ENCODE measurements at regions not wholly inside any gene's neighbourhood (a gene's known extent, or its start where the extent isn't known, plus 50 kb on each side); places are given as distances from the start of the nearest gene placed in this dataset.

DNA sequence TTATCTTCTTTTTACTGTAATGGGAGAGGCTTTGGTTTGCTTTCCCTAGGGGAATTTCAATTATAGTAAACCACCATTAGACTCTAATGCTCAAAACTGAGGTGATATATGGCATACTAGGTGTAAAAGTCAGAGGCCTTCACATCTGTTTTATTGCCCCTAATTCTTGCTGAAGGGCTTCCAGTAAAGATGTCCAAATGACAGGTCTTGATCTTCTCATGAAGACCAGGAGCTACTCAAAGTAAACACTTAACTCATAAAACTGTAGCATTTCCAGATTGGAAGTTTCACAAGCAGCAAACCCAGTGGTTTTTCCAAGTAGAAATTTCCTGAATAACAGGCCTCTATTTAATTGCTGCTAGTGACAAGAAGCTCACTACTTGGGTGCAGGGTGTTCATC, 286.8 kb downstream of the RBM43 start:
- no peak for DNase-seq (ENCODE audit: low read depth)
- no peak overlapping the region for H3K4me3 ChIP-seq (ENCODE audit: low read depth, low read length)
- TF ChIP-seq CTCF (IDR thresholded peaks at IDR 0.05; ENCODE audit: low read depth, low read length), result no peak
- no peak for TF ChIP-seq MYC (IDR thresholded peaks at IDR 0.05; ENCODE audit: low read depth, low read length)
- TF ChIP-seq POLR2A (IDR thresholded peaks at IDR 0.05; ENCODE audit: extremely low read depth, insufficient read length), result no peak
- no peak for TF ChIP-seq MAX (IDR thresholded peaks at IDR 0.05; ENCODE audit: low read depth, low read length)

- no peak overlapping the region for H3K4me3 ChIP-seq (ENCODE audit: low read depth, low read length)
- DNase-seq (ENCODE audit: low read depth), result no peak
- no peak for TF ChIP-seq POLR2A (IDR thresholded peaks at IDR 0.05; ENCODE audit: extremely low read depth, insufficient read length)
- TF ChIP-seq MYC (IDR thresholded peaks at IDR 0.05; ENCODE audit: low read depth, low read length), result no peak
- TF ChIP-seq CTCF (IDR thresholded peaks at IDR 0.05; ENCODE audit: low read depth, low read length), result no peak
- no peak for TF ChIP-seq MAX (IDR thresholded peaks at IDR 0.05; ENCODE audit: low read depth, low read length)
Measured at GRCh38 chr2:150974234-150974633, 287.4 kb downstream of the RBM43 start.

DNA sequence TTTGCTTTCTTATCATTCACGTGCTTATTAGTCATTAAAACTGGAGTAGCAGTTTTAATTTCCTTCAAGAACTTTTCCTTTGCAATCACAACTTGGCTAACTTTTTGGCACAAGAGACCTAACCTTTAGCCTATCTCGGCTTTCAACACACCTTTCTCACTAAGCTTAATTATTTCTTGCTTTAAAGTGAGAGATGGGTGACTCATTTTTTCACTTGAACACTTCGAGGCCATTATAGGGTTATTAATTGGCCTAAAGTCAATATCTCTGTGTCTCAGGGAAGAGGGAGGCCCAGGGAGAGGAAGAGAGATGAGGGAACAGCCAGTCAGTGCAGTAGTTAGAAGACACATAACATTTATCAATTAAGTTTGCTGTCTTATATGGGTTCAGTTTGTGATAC, 289.8 kb downstream of the RBM43 start:
- DNase-seq (ENCODE audit: low read depth), result no peak
- no peak for TF ChIP-seq POLR2A (IDR thresholded peaks at IDR 0.05; ENCODE audit: extremely low read depth, insufficient read length)
- no peak overlapping the region for H3K4me3 ChIP-seq (ENCODE audit: low read depth, low read length)

- no peak for TF ChIP-seq CTCF (IDR thresholded peaks at IDR 0.05; ENCODE audit: low read depth, low read length)
- no peak for TF ChIP-seq POLR2A (IDR thresholded peaks at IDR 0.05; ENCODE audit: extremely low read depth, insufficient read length)
- TF ChIP-seq MYC (IDR thresholded peaks at IDR 0.05; ENCODE audit: low read depth, low read length), result no peak
- TF ChIP-seq MAX (IDR thresholded peaks at IDR 0.05; ENCODE audit: low read depth, low read length), result no peak
- H3K4me3 ChIP-seq (ENCODE audit: low read depth, low read length), result no peak overlapping the region
- no peak for DNase-seq (ENCODE audit: low read depth)
Measured at GRCh38 chr2:150963336-150963735, 298.3 kb downstream of the RBM43 start.

DNA sequence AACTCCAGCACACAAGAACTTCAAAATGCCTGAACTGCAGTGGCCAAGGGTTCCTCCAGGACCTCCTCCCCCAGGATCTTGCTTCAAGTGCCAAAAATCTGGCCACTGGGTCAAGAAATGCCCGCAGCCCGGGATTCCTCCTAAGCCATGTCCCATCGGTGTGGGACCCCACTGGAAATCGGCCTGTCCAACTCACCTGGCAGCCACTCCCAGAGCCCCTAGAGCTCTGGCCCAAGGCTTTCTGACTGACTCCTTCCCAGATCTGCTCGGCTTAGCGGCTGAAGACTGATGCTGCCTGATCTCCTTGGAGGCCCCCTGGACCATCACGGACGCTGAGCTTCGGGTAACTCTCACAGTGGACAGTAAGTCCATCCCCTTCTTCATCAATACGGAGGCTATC, 306.4 kb downstream of the RBM43 start:
- H3K4me3 ChIP-seq (ENCODE audit: low read depth, low read length), result no peak overlapping the region
- TF ChIP-seq MAX (IDR thresholded peaks at IDR 0.05; ENCODE audit: low read depth, low read length) (no peak), POLR2A (IDR thresholded peaks at IDR 0.05; ENCODE audit: extremely low read depth, insufficient read length) (no peak), MYC (IDR thresholded peaks at IDR 0.05; ENCODE audit: low read depth, low read length) (no peak), CTCF (IDR thresholded peaks at IDR 0.05; ENCODE audit: low read depth, low read length) (no peak)
- DNase-seq (ENCODE audit: low read depth), result no peak

- no peak for DNase-seq (ENCODE audit: low read depth)
- TF ChIP-seq MAX (IDR thresholded peaks at IDR 0.05; ENCODE audit: low read depth, low read length) (no peak), MYC (IDR thresholded peaks at IDR 0.05; ENCODE audit: low read depth, low read length) (no peak), CTCF (IDR thresholded peaks at IDR 0.05; ENCODE audit: low read depth, low read length) (no peak), POLR2A (IDR thresholded peaks at IDR 0.05; ENCODE audit: extremely low read depth, insufficient read length) (no peak)
- no peak overlapping the region for H3K4me3 ChIP-seq (ENCODE audit: low read depth, low read length)
Measured at GRCh38 chr2:150946831-150947230, 314.8 kb downstream of the RBM43 start.

Measured in NB4 (cell line).